ENCODE measurements at regions not wholly inside any gene's neighbourhood (a gene's known extent, or its start where the extent isn't known, plus 50 kb on each side); places are given as distances from the start of the nearest gene placed in this dataset.

GRCh38 chr10:6353526-6353925 lies 150.8 kb downstream of the PFKFB3 start:
- no peak for DNase-seq

GRCh38 chr10:6354168-6354772 lies 151.5 kb downstream of the PFKFB3 start:
- intact Hi-C loops (cut with DNase I), result no loop called here
- Histone ChIP-seq H3K27me3 (ENCODE audit: insufficient read depth in 3 of 3, low read length in 2 of 3) (no peaks in the 10 kb centered on the region), H3K9me3 (peaks cover 9% of the 10 kb centered on the region), H3K4me3 (no peak overlapping the region), H3K4me1 (no peaks in the 10 kb centered on the region), H3K27ac (no peak overlapping the region), H3K36me3 (ENCODE audit: insufficient read depth in 1 of 2, low read depth in 1 of 2) (no peaks in the 10 kb centered on the region)
- ATAC-seq (no peak), DNase-seq (no peak)
- no peak for TF ChIP-seq CTCF (IDR thresholded peaks at IDR 0.05)
- 68 to 71% (median 69%) methylated on average over 5 of the region's 5 CpGs for WGBS, 3 donors

More at GRCh38 chr10:6353526-6353925, 150.8 kb downstream of the PFKFB3 start:
- Histone ChIP-seq H3K27ac (no peak overlapping the region), H3K27me3 (ENCODE audit: insufficient read depth in 3 of 3, low read length in 2 of 3) (no peaks in the 10 kb centered on the region), H3K4me1 (peaks cover under 1% of the 10 kb centered on the region), H3K4me3 (no peak overlapping the region), H3K36me3 (ENCODE audit: insufficient read depth in 1 of 2, low read depth in 1 of 2) (no peaks in the 10 kb centered on the region), H3K9me3 (peaks cover 9% of the 10 kb centered on the region)
- intact Hi-C loops (cut with DNase I), result no loop called here
- WGBS, 3 donors, result 87 to 92% (median 89%) methylated on average over 1 of the region's 1 CpG
- TF ChIP-seq CTCF (IDR thresholded peaks at IDR 0.05), result no peak
- ATAC-seq, result no peak

- DNase-seq, result no peak
- Histone ChIP-seq H3K4me3 (no peak overlapping the region), H3K4me1 (no peaks in the 10 kb centered on the region), H3K27me3 (ENCODE audit: insufficient read depth in 3 of 3, low read length in 2 of 3) (no peaks in the 10 kb centered on the region), H3K36me3 (ENCODE audit: insufficient read depth in 1 of 2, low read depth in 1 of 2) (no peaks in the 10 kb centered on the region), H3K9me3 (peaks cover 9% of the 10 kb centered on the region), H3K27ac (no peak overlapping the region)
- WGBS, 3 donors, result 85 to 90% (median 87%) methylated on average over 1 of the region's 1 CpG
- intact Hi-C loops (cut with DNase I), result no loop called here
- no peak for TF ChIP-seq CTCF (IDR thresholded peaks at IDR 0.05)
- no peak for ATAC-seq
Measured at GRCh38 chr10:6356280-6356793, 153.6 kb downstream of the PFKFB3 start.

- no peaks in the 10 kb centered on the region for H3K4me1 ChIP-seq
- DNase-seq, result no peak
- H3K27me3 ChIP-seq (ENCODE audit: insufficient read depth in 3 of 3, low read length in 2 of 3), result no peaks in the 10 kb centered on the region
- intact Hi-C loops (cut with DNase I), result no loop called here
- no peak for ATAC-seq
- H3K27ac ChIP-seq, result no peak overlapping the region
- 86 to 89% (median 88%) methylated on average over 3 of the region's 3 CpGs for WGBS, 3 donors
- no peak overlapping the region for H3K4me3 ChIP-seq
- no peaks in the 10 kb centered on the region for H3K9me3 ChIP-seq
- no peaks in the 10 kb centered on the region for H3K36me3 ChIP-seq (ENCODE audit: insufficient read depth in 1 of 2, low read depth in 1 of 2)
- TF ChIP-seq CTCF (IDR thresholded peaks at IDR 0.05), result no peak
Measured at GRCh38 chr10:6361869-6362268, 159.1 kb downstream of the PFKFB3 start.

GRCh38 chr10:6362879-6363278 lies 160.1 kb downstream of the PFKFB3 start:
- no peaks in the 10 kb centered on the region for H3K4me1 ChIP-seq
- intact Hi-C loops (cut with DNase I), result no loop called here
- ATAC-seq, result no peak
- H3K27me3 ChIP-seq (ENCODE audit: insufficient read depth in 3 of 3, low read length in 2 of 3), result no peaks in the 10 kb centered on the region
- DNase-seq, result no peak
- H3K27ac ChIP-seq, result no peak overlapping the region
- no peaks in the 10 kb centered on the region for H3K36me3 ChIP-seq (ENCODE audit: insufficient read depth in 1 of 2, low read depth in 1 of 2)
- no peaks in the 10 kb centered on the region for H3K9me3 ChIP-seq
- H3K4me3 ChIP-seq, result no peak overlapping the region
- no peak for TF ChIP-seq CTCF (IDR thresholded peaks at IDR 0.05)
